HEK293 (cell line): ENCODE measurements at regions not wholly inside any gene's neighbourhood (a gene's known extent, or its start where the extent isn't known, plus 50 kb on each side); places are given as distances from the start of the nearest gene placed in this dataset.

Experiments used
- CTCF ChIA-PET: fragments of 350-600 bp; formaldehyde crosslinking; extraction: SDS; loops from one replicate; lab custom pipeline; 2021; ENCODE audit warnings: antibody characterized with exemption; lab: Yijun Ruan, JAX
- POLR2A ChIA-PET: fragments of 300-600 bp; formaldehyde crosslinking; extraction: SDS; loops from one replicate; lab custom pipeline; 2020; ENCODE audit warnings: antibody characterized with exemption, inconsistent platforms; lab: Yijun Ruan, JAX
- H3K27ac ChIP-seq: fragments of 200-500 bp; sonication (Bioruptor generic); 2 replicates; pipeline ENCODE4 v1.5.1; 2014; ENCODE audit warnings: low read depth, low read length, control low read depth, inconsistent platforms; ENCODE audit errors: extremely low read depth
- H3K36me3 ChIP-seq, 2 experiments: fragments of 200-500 bp in 1 of 2; sonication (Bioruptor generic) in 1 of 2; 1 replicate in 1 of 2; 2 replicates in 1 of 2; pipeline ENCODE4 v1.5.1; 2014 to 2017; ENCODE audit warnings: inconsistent platforms in 2 of 2, low read length in 2 of 2; ENCODE audit not compliant: control insufficient read depth in 2 of 2, insufficient read depth in 1 of 2
- H3K4me1 ChIP-seq: fragments of 200-500 bp; sonication (Bioruptor generic); 2 replicates; pipeline ENCODE4 v1.5.1; 2014; ENCODE audit warnings: mild to moderate bottlenecking, low read length, inconsistent platforms; ENCODE audit not compliant: control insufficient read depth, insufficient read depth
- H3K4me3 ChIP-seq: 2 replicates; pipeline ENCODE4 v1.5.1; 2011; ENCODE audit warnings: low read depth, mild to moderate bottlenecking, control low read depth, low read length, moderate library complexity
- H3K9me3 ChIP-seq: fragments of 200-500 bp; sonication (Bioruptor generic); 2 replicates; pipeline ENCODE4 v1.5.1; 2014; ENCODE audit warnings: low read depth, low read length, inconsistent platforms; ENCODE audit not compliant: control insufficient read depth, insufficient read depth
- SP3 ChIP-seq: fragments of 450-650 bp; formaldehyde crosslinking; IDR thresholded peaks from 2 replicates; pipeline ENCODE4 v1.5.1; 2016; ENCODE audit warnings: missing biosample characterization, missing genetic modification characterization
- ZFP3 ChIP-seq: fragments of 450-650 bp; formaldehyde crosslinking; IDR thresholded peaks from 2 replicates; pipeline ENCODE4 v1.5.1; 2016; ENCODE audit warnings: low read depth, missing biosample characterization, missing genetic modification characterization
- ZFP41 ChIP-seq: fragments of 450-650 bp; formaldehyde crosslinking; IDR thresholded peaks from 2 replicates; pipeline ENCODE4 v1.5.1; 2016; ENCODE audit warnings: missing biosample characterization, missing genetic modification characterization, borderline replicate concordance
- ZFP69B ChIP-seq: fragments of 450-650 bp; formaldehyde crosslinking; IDR thresholded peaks from 2 replicates; pipeline ENCODE4 v1.5.1; 2016; ENCODE audit warnings: missing biosample characterization, missing genetic modification characterization
- ZNF174 ChIP-seq: fragments of 450-650 bp; formaldehyde crosslinking; IDR thresholded peaks from 2 replicates; pipeline ENCODE4 v1.5.0; 2017; ENCODE audit warnings: missing biosample characterization, mild to moderate bottlenecking, missing genetic modification characterization
- ZNF223 ChIP-seq: fragments of 450-650 bp; formaldehyde crosslinking; IDR thresholded peaks from 2 replicates; pipeline ENCODE4 v1.5.1; 2016; ENCODE audit warnings: missing biosample characterization, missing genetic modification characterization
- ZNF24 ChIP-seq: fragments of 450-650 bp; formaldehyde crosslinking; IDR thresholded peaks from 2 replicates; pipeline ENCODE4 v1.5.1; 2016; ENCODE audit warnings: missing biosample characterization, missing genetic modification characterization
- ZNF274 ChIP-seq, 2 experiments: fragments of 200-500 bp in 1 of 2; fragments of 450-650 bp in 1 of 2; sonication (Bioruptor generic) in 1 of 2; formaldehyde crosslinking in 1 of 2; IDR thresholded peaks; 2 replicates each; pipeline versions ENCODE4 v1.5.1 to v1.6.1; 2014 to 2016; ENCODE audit warnings: borderline replicate concordance in 1 of 2, inconsistent platforms in 1 of 2, low read length in 1 of 2, missing biosample characterization in 1 of 2, missing genetic modification characterization in 1 of 2
- ZNF311 ChIP-seq: fragments of 450-650 bp; formaldehyde crosslinking; IDR thresholded peaks from 2 replicates; pipeline ENCODE4 v1.5.1; 2017; ENCODE audit warnings: missing biosample characterization, missing genetic modification characterization, borderline replicate concordance
- ZNF335 ChIP-seq: fragments of 450-650 bp; formaldehyde crosslinking; conservative IDR thresholded peaks from 2 replicates; pipeline ENCODE4 v1.5.1; 2016; ENCODE audit warnings: missing biosample characterization, missing genetic modification characterization
- ZNF423 ChIP-seq: fragments of 450-650 bp; formaldehyde crosslinking; IDR thresholded peaks from 2 replicates; pipeline ENCODE4 v1.5.1; 2016; ENCODE audit warnings: missing biosample characterization, missing genetic modification characterization
- ZNF426 ChIP-seq: fragments of 450-650 bp; formaldehyde crosslinking; IDR thresholded peaks from 2 replicates; pipeline ENCODE4 v1.5.1; 2017; ENCODE audit warnings: missing biosample characterization, missing genetic modification characterization, mild to moderate bottlenecking, inconsistent platforms, moderate library complexity
- ZNF549 ChIP-seq: fragments of 450-650 bp; IDR thresholded peaks from 2 replicates; pipeline ENCODE4 v1.5.1; 2018; ENCODE audit warnings: missing biosample characterization, missing genetic modification characterization, mild to moderate bottlenecking, inconsistent platforms, moderate library complexity
- TF ChIP-seq, protein P1 (sequence below): fragments of 450-650 bp; formaldehyde crosslinking; IDR thresholded peaks from 2 replicates; pipeline ENCODE4 v1.5.1; 2016; ENCODE audit warnings: missing biosample characterization, missing genetic modification characterization, borderline replicate concordance
- TF ChIP-seq, protein P2 (sequence below): fragments of 450-650 bp; formaldehyde crosslinking; IDR thresholded peaks from 2 replicates; pipeline ENCODE4 v1.5.1; 2017; ENCODE audit warnings: missing biosample characterization, missing genetic modification characterization

DNA sequence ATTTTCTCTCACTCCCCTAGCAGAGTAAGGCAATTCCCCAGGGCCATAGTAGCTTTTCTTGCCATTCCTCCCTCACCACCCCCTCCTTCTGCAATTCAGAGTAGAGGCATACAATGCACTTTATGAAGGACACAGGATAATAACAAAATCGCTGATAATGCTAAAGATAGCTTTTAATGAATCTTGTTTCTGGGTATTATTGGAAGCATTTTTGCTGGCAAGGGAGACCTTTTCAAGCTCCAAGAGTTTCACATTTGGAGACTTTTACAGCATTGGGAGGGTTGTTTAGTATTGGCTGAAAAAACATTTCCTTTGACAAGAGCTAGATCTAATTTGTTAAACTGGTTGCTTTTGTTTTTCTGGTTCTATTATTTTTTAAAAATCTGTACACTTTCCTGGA is 573.0 kb upstream of the C16orf82 start (continued):
- TF ChIP-seq SP3 (tag by site-specific recombination), result no peak
- TF ChIP-seq, all 188 proteins: peak for 0

DNA sequence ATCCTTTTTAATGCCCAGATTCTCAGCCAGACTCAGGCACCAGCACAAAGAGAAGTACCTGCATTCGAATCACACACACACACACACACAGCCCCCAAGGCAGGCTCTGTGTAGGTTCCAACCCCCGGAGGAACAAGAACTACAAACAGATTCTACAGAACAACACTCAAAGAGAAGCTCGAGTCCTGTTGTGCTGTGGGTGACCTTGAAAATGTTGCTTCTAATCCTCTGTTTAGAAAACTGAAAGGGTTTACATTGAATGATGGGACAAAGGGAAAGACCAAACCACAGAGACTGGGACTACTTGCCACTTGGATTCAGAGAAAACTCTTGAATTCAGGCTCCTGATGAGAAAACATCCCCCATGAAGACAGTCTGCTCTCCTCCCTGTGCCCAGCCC is 568.8 kb upstream of the C16orf82 start:
- no peaks in the 10 kb centered on the region for H3K4me1 ChIP-seq
- H3K4me3 ChIP-seq, result no peak overlapping the region
- no peaks in the 10 kb centered on the region for H3K36me3 ChIP-seq
- H3K9me3 ChIP-seq, result no peaks in the 10 kb centered on the region
- no peak overlapping the region for H3K27ac ChIP-seq
- no peak for TF ChIP-seq ZNF311
- TF ChIP-seq ZNF335, result no peak
- no peak for TF ChIP-seq ZNF223 (tag by site-specific recombination)
- POLR2A ChIA-PET, result no interaction called here
- CTCF ChIA-PET, result no interaction called here

DNA sequence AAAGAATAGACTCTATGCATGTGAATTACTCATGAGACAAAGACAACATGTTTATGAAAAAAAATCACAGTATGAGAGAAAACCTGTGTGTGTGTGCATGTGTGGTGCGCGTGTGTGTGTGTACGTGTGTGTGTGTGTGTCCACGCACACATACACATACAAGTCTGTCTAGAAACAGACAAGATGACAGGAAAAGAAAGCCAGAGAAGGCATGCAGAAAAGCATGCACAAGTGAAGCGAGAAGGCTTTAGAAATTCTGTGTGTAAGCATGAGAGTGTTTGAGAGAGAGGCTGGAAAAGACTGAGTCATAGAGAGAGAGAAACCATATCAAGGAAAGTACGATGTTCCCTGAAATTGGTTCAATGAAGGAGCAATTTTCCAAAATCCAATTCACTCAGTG is 566.4 kb upstream of the C16orf82 start:
- Histone ChIP-seq H3K36me3 (no peaks in the 10 kb centered on the region), H3K4me3 (no peak overlapping the region), H3K4me1 (no peaks in the 10 kb centered on the region)
- TF ChIP-seq ZNF423, result no peak
- TF ChIP-seq ZNF426 (tag by site-specific recombination), result no peak
- no peak for TF ChIP-seq ZNF174 (tag by site-specific recombination)
- TF ChIP-seq ZFP3 (tag by site-specific recombination), result no peak
- TF ChIP-seq, protein P1, sequence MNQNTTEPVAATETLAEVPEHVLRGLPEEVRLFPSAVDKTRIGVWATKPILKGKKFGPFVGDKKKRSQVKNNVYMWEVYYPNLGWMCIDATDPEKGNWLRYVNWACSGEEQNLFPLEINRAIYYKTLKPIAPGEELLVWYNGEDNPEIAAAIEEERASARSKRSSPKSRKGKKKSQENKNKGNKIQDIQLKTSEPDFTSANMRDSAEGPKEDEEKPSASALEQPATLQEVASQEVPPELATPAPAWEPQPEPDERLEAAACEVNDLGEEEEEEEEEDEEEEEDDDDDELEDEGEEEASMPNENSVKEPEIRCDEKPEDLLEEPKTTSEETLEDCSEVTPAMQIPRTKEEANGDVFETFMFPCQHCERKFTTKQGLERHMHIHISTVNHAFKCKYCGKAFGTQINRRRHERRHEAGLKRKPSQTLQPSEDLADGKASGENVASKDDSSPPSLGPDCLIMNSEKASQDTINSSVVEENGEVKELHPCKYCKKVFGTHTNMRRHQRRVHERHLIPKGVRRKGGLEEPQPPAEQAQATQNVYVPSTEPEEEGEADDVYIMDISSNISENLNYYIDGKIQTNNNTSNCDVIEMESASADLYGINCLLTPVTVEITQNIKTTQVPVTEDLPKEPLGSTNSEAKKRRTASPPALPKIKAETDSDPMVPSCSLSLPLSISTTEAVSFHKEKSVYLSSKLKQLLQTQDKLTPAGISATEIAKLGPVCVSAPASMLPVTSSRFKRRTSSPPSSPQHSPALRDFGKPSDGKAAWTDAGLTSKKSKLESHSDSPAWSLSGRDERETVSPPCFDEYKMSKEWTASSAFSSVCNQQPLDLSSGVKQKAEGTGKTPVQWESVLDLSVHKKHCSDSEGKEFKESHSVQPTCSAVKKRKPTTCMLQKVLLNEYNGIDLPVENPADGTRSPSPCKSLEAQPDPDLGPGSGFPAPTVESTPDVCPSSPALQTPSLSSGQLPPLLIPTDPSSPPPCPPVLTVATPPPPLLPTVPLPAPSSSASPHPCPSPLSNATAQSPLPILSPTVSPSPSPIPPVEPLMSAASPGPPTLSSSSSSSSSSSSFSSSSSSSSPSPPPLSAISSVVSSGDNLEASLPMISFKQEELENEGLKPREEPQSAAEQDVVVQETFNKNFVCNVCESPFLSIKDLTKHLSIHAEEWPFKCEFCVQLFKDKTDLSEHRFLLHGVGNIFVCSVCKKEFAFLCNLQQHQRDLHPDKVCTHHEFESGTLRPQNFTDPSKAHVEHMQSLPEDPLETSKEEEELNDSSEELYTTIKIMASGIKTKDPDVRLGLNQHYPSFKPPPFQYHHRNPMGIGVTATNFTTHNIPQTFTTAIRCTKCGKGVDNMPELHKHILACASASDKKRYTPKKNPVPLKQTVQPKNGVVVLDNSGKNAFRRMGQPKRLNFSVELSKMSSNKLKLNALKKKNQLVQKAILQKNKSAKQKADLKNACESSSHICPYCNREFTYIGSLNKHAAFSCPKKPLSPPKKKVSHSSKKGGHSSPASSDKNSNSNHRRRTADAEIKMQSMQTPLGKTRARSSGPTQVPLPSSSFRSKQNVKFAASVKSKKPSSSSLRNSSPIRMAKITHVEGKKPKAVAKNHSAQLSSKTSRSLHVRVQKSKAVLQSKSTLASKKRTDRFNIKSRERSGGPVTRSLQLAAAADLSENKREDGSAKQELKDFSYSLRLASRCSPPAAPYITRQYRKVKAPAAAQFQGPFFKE (tag by site-specific recombination), result no peak
- TF ChIP-seq, protein P2, sequence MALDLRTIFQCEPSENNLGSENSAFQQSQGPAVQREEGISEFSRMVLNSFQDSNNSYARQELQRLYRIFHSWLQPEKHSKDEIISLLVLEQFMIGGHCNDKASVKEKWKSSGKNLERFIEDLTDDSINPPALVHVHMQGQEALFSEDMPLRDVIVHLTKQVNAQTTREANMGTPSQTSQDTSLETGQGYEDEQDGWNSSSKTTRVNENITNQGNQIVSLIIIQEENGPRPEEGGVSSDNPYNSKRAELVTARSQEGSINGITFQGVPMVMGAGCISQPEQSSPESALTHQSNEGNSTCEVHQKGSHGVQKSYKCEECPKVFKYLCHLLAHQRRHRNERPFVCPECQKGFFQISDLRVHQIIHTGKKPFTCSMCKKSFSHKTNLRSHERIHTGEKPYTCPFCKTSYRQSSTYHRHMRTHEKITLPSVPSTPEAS, result no peak
- TF ChIP-seq ZFP41, result no peak
- TF ChIP-seq ZNF24 (tag by site-specific recombination), result no peak
- no peak for TF ChIP-seq ZFP69B (tag by site-specific recombination)
- no peak for TF ChIP-seq ZNF274 (IDR thresholded peaks at IDR 0.05; ENCODE audit: low read length)
- TF ChIP-seq ZNF274 (tag by site-specific recombination; IDR thresholded peaks at IDR 0.05; ENCODE audit: borderline replicate concordance), result no peak
- no peak for TF ChIP-seq ZNF549 (tag by site-specific recombination)
- TF ChIP-seq, all 188 proteins: peak for 0
- no peak overlapping the region for H3K27ac ChIP-seq
- POLR2A ChIA-PET, result no interaction called here
- no peaks in the 10 kb centered on the region for H3K9me3 ChIP-seq
- CTCF ChIA-PET, result no interaction called here
